ENCODE measurements at regions not wholly inside any gene's neighbourhood (a gene's known extent, or its start where the extent isn't known, plus 50 kb on each side); places are given as distances from the start of the nearest gene placed in this dataset.
"Not testable (repeated sequence)": the region's sequence is repeated elsewhere in the genome, so short reads cannot be mapped to it uniquely, and the experiment has no call there.

- DNase-seq: no peak
These were observed 169.1 kb upstream of the NLRP1 start for GRCh38 chr17:5753421-5753820.

GRCh38 chr17:5757314-5757907 is 173.1 kb upstream of the NLRP1 start:
- DNase-seq: no peak

- peak; percentile 68 for DNase-seq
These were observed 174.3 kb upstream of the NLRP1 start for GRCh38 chr17:5758651-5759050.

- peak; percentile 60 for DNase-seq
These were observed 175.2 kb upstream of the NLRP1 start for GRCh38 chr17:5759501-5759925.

- no peak for DNase-seq
These were observed 177.9 kb upstream of the NLRP1 start for GRCh38 chr17:5762191-5762590.

GRCh38 chr17:5763595-5764306 is 179.4 kb upstream of the NLRP1 start:
- no peak for DNase-seq

GRCh38 chr17:5769593-5770354 is 185.5 kb upstream of the NLRP1 start:
- no peak for DNase-seq

- DNase-seq: no peak
These were observed 186.3 kb upstream of the NLRP1 start for GRCh38 chr17:5770441-5771270.

GRCh38 chr17:5771271-5771577 is 186.9 kb upstream of the NLRP1 start:
- DNase-seq: not testable (repeated sequence)

- DNase-seq: not testable (repeated sequence)
These were observed 187.7 kb upstream of the NLRP1 start for GRCh38 chr17:5772017-5772416.

GRCh38 chr17:5772720-5773119 is 188.4 kb upstream of the NLRP1 start:
- DNase-seq: no peak

GRCh38 chr17:5773816-5774360 is 189.6 kb upstream of the NLRP1 start:
- DNase-seq: no peak

GRCh38 chr17:5775098-5775497 is 190.8 kb upstream of the NLRP1 start:
- DNase-seq: no peak

GRCh38 chr17:5780476-5780875 is 196.2 kb upstream of the NLRP1 start:
- DNase-seq: peak; percentile 81

- no peak for DNase-seq
These were observed 197.1 kb upstream of the NLRP1 start for GRCh38 chr17:5781236-5781927.

GRCh38 chr17:5783269-5783668 is 199.0 kb upstream of the NLRP1 start:
- DNase-seq: no peak

GRCh38 chr17:5783851-5784250 is 199.5 kb upstream of the NLRP1 start:
- DNase-seq: no peak

- DNase-seq: no peak
These were observed 200.5 kb upstream of the NLRP1 start for GRCh38 chr17:5784791-5785190.

GRCh38 chr17:5785338-5785737 is 201.0 kb upstream of the NLRP1 start:
- peak; percentile 73 for DNase-seq

- peak; percentile 53 for DNase-seq
These were observed 201.7 kb upstream of the NLRP1 start for GRCh38 chr17:5785867-5786509.

- no peak for DNase-seq
These were observed 202.2 kb upstream of the NLRP1 start for GRCh38 chr17:5786510-5786875.
